ENCODE measurements at regions not wholly inside any gene's neighbourhood (a gene's known extent, or its start where the extent isn't known, plus 50 kb on each side); places are given as distances from the start of the nearest gene placed in this dataset.

DNA sequence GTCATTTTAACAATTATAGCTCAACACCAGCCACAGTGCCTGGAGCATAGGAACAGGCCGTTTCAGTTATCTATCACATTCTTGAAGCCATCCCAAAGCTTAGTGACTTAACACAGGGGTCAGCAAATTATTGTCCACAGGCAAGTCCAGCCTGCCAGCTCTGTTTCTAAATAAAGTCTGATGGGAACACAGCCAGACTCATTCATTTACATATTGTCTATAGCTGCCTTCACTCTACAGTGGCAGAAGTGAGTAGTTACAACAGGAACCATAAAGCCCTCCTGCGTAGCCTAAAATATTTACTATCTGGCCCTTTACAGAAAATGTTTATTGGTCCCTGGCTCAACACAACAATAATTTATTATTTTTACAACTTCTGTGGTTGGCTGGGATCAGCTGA, 407.5 kb upstream of the AUTS2 start:
- TF ChIP-seq, protein P1, sequence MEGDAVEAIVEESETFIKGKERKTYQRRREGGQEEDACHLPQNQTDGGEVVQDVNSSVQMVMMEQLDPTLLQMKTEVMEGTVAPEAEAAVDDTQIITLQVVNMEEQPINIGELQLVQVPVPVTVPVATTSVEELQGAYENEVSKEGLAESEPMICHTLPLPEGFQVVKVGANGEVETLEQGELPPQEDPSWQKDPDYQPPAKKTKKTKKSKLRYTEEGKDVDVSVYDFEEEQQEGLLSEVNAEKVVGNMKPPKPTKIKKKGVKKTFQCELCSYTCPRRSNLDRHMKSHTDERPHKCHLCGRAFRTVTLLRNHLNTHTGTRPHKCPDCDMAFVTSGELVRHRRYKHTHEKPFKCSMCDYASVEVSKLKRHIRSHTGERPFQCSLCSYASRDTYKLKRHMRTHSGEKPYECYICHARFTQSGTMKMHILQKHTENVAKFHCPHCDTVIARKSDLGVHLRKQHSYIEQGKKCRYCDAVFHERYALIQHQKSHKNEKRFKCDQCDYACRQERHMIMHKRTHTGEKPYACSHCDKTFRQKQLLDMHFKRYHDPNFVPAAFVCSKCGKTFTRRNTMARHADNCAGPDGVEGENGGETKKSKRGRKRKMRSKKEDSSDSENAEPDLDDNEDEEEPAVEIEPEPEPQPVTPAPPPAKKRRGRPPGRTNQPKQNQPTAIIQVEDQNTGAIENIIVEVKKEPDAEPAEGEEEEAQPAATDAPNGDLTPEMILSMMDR (IDR thresholded peaks at IDR 0.05): no peak
- no peak for TF ChIP-seq POLR2AphosphoS5 (IDR thresholded peaks at IDR 0.05)
- TF ChIP-seq EP300 (IDR thresholded peaks at IDR 0.05): no peak
- TF ChIP-seq POLR2A (IDR thresholded peaks at IDR 0.05): no peak
